Gastroesophageal sphincter (tissue), 4 donors: ENCODE measurements at regions not wholly inside any gene's neighbourhood (a gene's known extent, or its start where the extent isn't known, plus 50 kb on each side); places are given as distances from the start of the nearest gene placed in this dataset.

Source experiments
- ATAC-seq: fragments of 150-250 bp; one replicate; pipeline ENCODE4 v1.9.1; 2016; ENCODE audit warnings: mild to moderate bottlenecking, moderate library complexity
- H3K27ac ChIP-seq, 4 donors: fragments of 200-600 bp; sonication (generic) in 3 of 4; 1 replicate in 3 of 4; 2 replicates in 1 of 4; pipeline ENCODE4 v1.5.1; 2016 to 2019
- H3K27me3 ChIP-seq: fragments of 200-600 bp; sonication (generic); one replicate; pipeline ENCODE4 v1.5.1; 2019
- H3K36me3 ChIP-seq, 2 donors: fragments of 200-600 bp; sonication (generic); one replicate each; pipeline ENCODE4 v1.5.1; 2019; ENCODE audit warnings: control low read depth in 1 of 2
- H3K4me1 ChIP-seq, 3 donors: fragments of 200-600 bp; sonication (generic); 1 replicate in 2 of 3; 2 replicates in 1 of 3; pipeline ENCODE4 v1.5.1; 2016 to 2019; ENCODE audit warnings: control low read depth in 2 of 3
- H3K4me3 ChIP-seq, 2 donors: fragments of 200-600 bp; sonication (generic); one replicate each; pipeline ENCODE4 v1.5.1; 2019; ENCODE audit warnings: mild to moderate bottlenecking in 1 of 2, moderate library complexity in 1 of 2
- H3K9me3 ChIP-seq, 3 donors: fragments of 200-600 bp; sonication (generic); one replicate each; pipeline ENCODE4 v1.5.1; 2017 to 2019; ENCODE audit warnings: control low read depth in 2 of 3
- CTCF ChIP-seq, 4 experiments: fragments of 200-600 bp in 2 of 4; fragments of 450-650 bp in 2 of 4; sonication (generic) in 1 of 4; IDR thresholded peaks; one replicate each; pipeline ENCODE4 v1.5.1; 2017 to 2019; ENCODE audit warnings: antibody characterized with exemption in 4 of 4, mild to moderate bottlenecking in 2 of 4, moderate library complexity in 2 of 4
- EP300 ChIP-seq: sonication (generic); formaldehyde crosslinking; IDR thresholded peaks from one replicate; pipeline ENCODE4 v1.6.1; 2017; ENCODE audit warnings: antibody characterized with exemption, mild to moderate bottlenecking
- POLR2A ChIP-seq, 2 donors: fragments of 450-650 bp; IDR thresholded peaks; one replicate each; pipeline ENCODE4 v1.6.1; 2017; ENCODE audit warnings: antibody characterized with exemption in 2 of 2, mild to moderate bottlenecking in 2 of 2, moderate library complexity in 1 of 2
- POLR2AphosphoS5 ChIP-seq: sonication (generic); formaldehyde crosslinking; IDR thresholded peaks from one replicate; pipeline ENCODE4 v1.6.1; 2017; ENCODE audit warnings: antibody characterized with exemption
- WGBS, 2 donors: methylation state at CpG; one replicate each; pipeline ENCODE4 v1.1.5; 2018; ENCODE audit warnings: low coverage in 1 of 2; 5-methylcytosine and 5-hydroxymethylcytosine counted together

- H3K27me3 ChIP-seq, result no peaks in the 10 kb centered on the region
- TF ChIP-seq CTCF (IDR thresholded peaks at IDR 0.05) (no peak), POLR2AphosphoS5 (no peak), EP300 (no peak), POLR2A (IDR thresholded peaks at IDR 0.05) (no peak)
- no peaks in the 10 kb centered on the region for H3K4me1 ChIP-seq
- ATAC-seq, result no peak
- no peak overlapping the region for H3K4me3 ChIP-seq
- 71% methylated on average over 2 of the region's 3 CpGs; no CpG with 5 or more reads in 1 of the 2 donors for WGBS, 2 donors
- no peaks in the 10 kb centered on the region for H3K36me3 ChIP-seq
- no peak overlapping the region for H3K27ac ChIP-seq
- no peaks in the 10 kb centered on the region for H3K9me3 ChIP-seq
These were observed 471.3 kb downstream of the MTRR start for GRCh38 chr5:8340261-8340660.

- no peaks in the 10 kb centered on the region for H3K4me1 ChIP-seq
- no peak overlapping the region for H3K4me3 ChIP-seq
- H3K36me3 ChIP-seq, result no peaks in the 10 kb centered on the region
- no peaks in the 10 kb centered on the region for H3K27me3 ChIP-seq
- no peak for ATAC-seq
- TF ChIP-seq POLR2A (IDR thresholded peaks at IDR 0.05) (no peak), EP300 (no peak), CTCF (IDR thresholded peaks at IDR 0.05) (peak in 2 of 4 experiments; percentile 7 to 39), POLR2AphosphoS5 (no peak)
- no peaks in the 10 kb centered on the region for H3K9me3 ChIP-seq
- 50% methylated on average over 1 of the region's 1 CpG; no CpG with 5 or more reads in 1 of the 2 donors for WGBS, 2 donors
- H3K27ac ChIP-seq, result no peak overlapping the region
These were observed 471.9 kb downstream of the MTRR start for GRCh38 chr5:8340739-8341344.

GRCh38 chr5:8341406-8341805, 472.5 kb downstream of the MTRR start:
- no peak for ATAC-seq
- 54 to 60% methylated on average over 4 of the region's 4 CpGs for WGBS, 2 donors
- H3K27ac ChIP-seq, result no peak overlapping the region
- no peaks in the 10 kb centered on the region for H3K4me1 ChIP-seq
- no peak overlapping the region for H3K4me3 ChIP-seq
- no peak for TF ChIP-seq EP300
- TF ChIP-seq POLR2AphosphoS5, result no peak
- TF ChIP-seq CTCF (IDR thresholded peaks at IDR 0.05), result no peak
- TF ChIP-seq POLR2A (IDR thresholded peaks at IDR 0.05), result no peak
- no peaks in the 10 kb centered on the region for H3K36me3 ChIP-seq
- H3K9me3 ChIP-seq, result no peaks in the 10 kb centered on the region
- H3K27me3 ChIP-seq, result no peaks in the 10 kb centered on the region

- Histone ChIP-seq H3K27ac (no peak overlapping the region), H3K4me1 (no peaks in the 10 kb centered on the region), H3K36me3 (no peaks in the 10 kb centered on the region), H3K4me3 (no peak overlapping the region), H3K9me3 (no peaks in the 10 kb centered on the region), H3K27me3 (no peaks in the 10 kb centered on the region)
- 50% methylated on average over 1 of the region's 1 CpG for WGBS, 2 donors
- TF ChIP-seq POLR2A (IDR thresholded peaks at IDR 0.05) (no peak), POLR2AphosphoS5 (no peak), EP300 (no peak), CTCF (IDR thresholded peaks at IDR 0.05) (no peak)
- no peak for ATAC-seq
These were observed 479.0 kb downstream of the MTRR start for GRCh38 chr5:8347984-8348383.

GRCh38 chr5:8349855-8350254, 480.9 kb downstream of the MTRR start:
- 29 to 43% methylated on average over 1 of the region's 1 CpG for WGBS, 2 donors
- H3K27me3 ChIP-seq, result no peaks in the 10 kb centered on the region
- no peaks in the 10 kb centered on the region for H3K9me3 ChIP-seq
- no peak for TF ChIP-seq POLR2AphosphoS5
- no peak for TF ChIP-seq POLR2A (IDR thresholded peaks at IDR 0.05)
- TF ChIP-seq EP300, result no peak
- no peak for TF ChIP-seq CTCF (IDR thresholded peaks at IDR 0.05)
- no peak for ATAC-seq
- no peak overlapping the region for H3K4me3 ChIP-seq
- H3K36me3 ChIP-seq, result no peaks in the 10 kb centered on the region
- no peak overlapping the region for H3K27ac ChIP-seq
- H3K4me1 ChIP-seq, result no peaks in the 10 kb centered on the region
